Pancreas (tissue), 10 donors: ENCODE measurements at regions not wholly inside any gene's neighbourhood (a gene's known extent, or its start where the extent isn't known, plus 50 kb on each side); places are given as distances from the start of the nearest gene placed in this dataset.

Source experiments
- ATAC-seq, 4 donors: fragments of 200-7000 bp; cut with Tn5 transposase; one replicate each; pipeline versions ENCODE4 v1.8.0 to v1.9.1; 2020; ENCODE audit warnings: mild to moderate bottlenecking in 4 of 4, moderate library complexity in 4 of 4
- DNase-seq, 6 donors: peaks; one replicate each; pipeline ENCODE4 v3.0.0-alpha.2; 2020
- FAIRE-seq: peaks from 2 replicates; lab custom pipeline; 2012; peaks lifted over from hg19 to GRCh38; lab: Jason Lieb, UNC
- H3K27ac ChIP-seq, 4 donors: fragments of 200-600 bp; sonication (generic); 1 replicate in 3 of 4; 2 replicates in 1 of 4; pipeline versions ENCODE4 v1.5.0 to v1.8.0; 2020
- H3K27me3 ChIP-seq, 4 donors: fragments of 200-600 bp; one replicate each; pipeline ENCODE4 v1.8.0; 2021
- H3K36me3 ChIP-seq, 3 donors: fragments of 200-600 bp; sonication (generic) in 1 of 3; one replicate each; pipeline versions ENCODE4 v1.5.0 to v1.8.0; 2020 to 2021
- H3K4me1 ChIP-seq, 3 donors: fragments of 200-600 bp; one replicate each; pipeline ENCODE4 v1.8.0; 2021
- H3K4me3 ChIP-seq, 4 donors: fragments of 200-600 bp; sonication (generic) in 2 of 4; one replicate each; pipeline versions ENCODE4 v1.5.0 to v1.8.0; 2020 to 2021
- H3K9me3 ChIP-seq, 4 donors: fragments of 200-600 bp; one replicate each; pipeline ENCODE4 v1.8.0; 2021
- WGBS, 2 donors: extraction: QIAGEN DNeasy Blood & Tissue Kit; methylation state at CpG; one replicate each; pipeline ENCODE4 v1.1.7; 2013; 5-methylcytosine and 5-hydroxymethylcytosine counted together
- intact Hi-C, 3 donors: fragments of 100-400 bp; cut with DNase I; formaldehyde crosslinking; loops; one replicate each; pipeline versions ENCODE4 v1.11.1 to v1.14.2; 2022
- TF ChIP-seq, protein P1 (sequence below), 4 donors: fragments of 200-600 bp; sonication (generic) in 3 of 4; IDR thresholded peaks; one replicate each; pipeline versions ENCODE4 v1.5.0 to v1.8.0; 2021; ENCODE audit warnings: antibody characterized with exemption in 4 of 4
- donor health status: healthy with polysubstance abuse.
- donor health status: DM: no; HTN: no; CAD: no; lungs with moderate emphysema.
- donor health status: DM: no; HTN: no; CAD: no.
- donor health status: control.
- donor health status: control.
- donor health status: Bipolar disorder and iron deficiency.
- donor health status: DM: yes; HTN: yes; CAD: no.
- donor health status: DM: no; HTN: no; CAD: no.
- donor health status: DM: no; HTN: no; CAD: no.
- donor health status: DM: yes; HTN: yes; CAD: no.

DNA sequence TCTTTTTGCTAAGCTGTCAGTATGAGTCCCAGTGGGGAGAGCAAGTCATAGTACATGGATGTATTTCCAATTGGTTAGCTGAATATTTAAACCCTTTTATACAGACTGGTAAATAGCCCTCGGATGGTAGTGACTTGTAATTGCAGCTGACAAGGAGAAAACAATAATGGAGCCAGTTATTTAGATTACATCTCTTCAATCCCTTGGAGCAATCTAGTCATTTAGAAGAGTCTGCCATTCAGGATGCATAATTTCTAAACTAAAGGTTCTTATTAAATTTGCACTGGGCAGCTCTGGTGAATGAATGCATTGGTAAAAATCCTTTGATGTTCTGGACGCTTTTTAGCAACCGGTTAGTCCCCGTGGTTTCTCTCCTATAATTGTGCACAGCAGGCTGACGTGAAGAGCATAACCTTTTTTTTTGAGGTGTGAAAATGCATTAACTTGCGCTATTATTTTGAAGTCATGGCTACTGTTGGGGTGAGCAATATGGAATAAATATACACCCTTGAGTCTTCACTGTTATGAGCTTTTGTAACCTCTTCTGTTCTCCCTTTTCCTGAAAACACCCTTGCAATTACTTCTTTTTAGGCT lies 158.6 kb upstream of the CD180 start:
- WGBS, 2 donors: 72 to 81% methylated on average over 6 of the region's 6 CpGs
- Histone ChIP-seq H3K36me3 (no peaks in the 10 kb centered on the region), H3K27me3 (no peaks in the 10 kb centered on the region), H3K9me3 (no peaks in the 10 kb centered on the region), H3K4me3 (no peak overlapping the region), H3K27ac (no peak overlapping the region), H3K4me1 (peaks cover 0 to 4% (median 0%) of the 10 kb centered on the region in 3 donors)
- no peak for DNase-seq
- no peak for FAIRE-seq
- intact Hi-C loops: no loop called here
- no peak for ATAC-seq
- TF ChIP-seq, protein P1, sequence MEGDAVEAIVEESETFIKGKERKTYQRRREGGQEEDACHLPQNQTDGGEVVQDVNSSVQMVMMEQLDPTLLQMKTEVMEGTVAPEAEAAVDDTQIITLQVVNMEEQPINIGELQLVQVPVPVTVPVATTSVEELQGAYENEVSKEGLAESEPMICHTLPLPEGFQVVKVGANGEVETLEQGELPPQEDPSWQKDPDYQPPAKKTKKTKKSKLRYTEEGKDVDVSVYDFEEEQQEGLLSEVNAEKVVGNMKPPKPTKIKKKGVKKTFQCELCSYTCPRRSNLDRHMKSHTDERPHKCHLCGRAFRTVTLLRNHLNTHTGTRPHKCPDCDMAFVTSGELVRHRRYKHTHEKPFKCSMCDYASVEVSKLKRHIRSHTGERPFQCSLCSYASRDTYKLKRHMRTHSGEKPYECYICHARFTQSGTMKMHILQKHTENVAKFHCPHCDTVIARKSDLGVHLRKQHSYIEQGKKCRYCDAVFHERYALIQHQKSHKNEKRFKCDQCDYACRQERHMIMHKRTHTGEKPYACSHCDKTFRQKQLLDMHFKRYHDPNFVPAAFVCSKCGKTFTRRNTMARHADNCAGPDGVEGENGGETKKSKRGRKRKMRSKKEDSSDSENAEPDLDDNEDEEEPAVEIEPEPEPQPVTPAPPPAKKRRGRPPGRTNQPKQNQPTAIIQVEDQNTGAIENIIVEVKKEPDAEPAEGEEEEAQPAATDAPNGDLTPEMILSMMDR (IDR thresholded peaks at IDR 0.05): no peak

DNA sequence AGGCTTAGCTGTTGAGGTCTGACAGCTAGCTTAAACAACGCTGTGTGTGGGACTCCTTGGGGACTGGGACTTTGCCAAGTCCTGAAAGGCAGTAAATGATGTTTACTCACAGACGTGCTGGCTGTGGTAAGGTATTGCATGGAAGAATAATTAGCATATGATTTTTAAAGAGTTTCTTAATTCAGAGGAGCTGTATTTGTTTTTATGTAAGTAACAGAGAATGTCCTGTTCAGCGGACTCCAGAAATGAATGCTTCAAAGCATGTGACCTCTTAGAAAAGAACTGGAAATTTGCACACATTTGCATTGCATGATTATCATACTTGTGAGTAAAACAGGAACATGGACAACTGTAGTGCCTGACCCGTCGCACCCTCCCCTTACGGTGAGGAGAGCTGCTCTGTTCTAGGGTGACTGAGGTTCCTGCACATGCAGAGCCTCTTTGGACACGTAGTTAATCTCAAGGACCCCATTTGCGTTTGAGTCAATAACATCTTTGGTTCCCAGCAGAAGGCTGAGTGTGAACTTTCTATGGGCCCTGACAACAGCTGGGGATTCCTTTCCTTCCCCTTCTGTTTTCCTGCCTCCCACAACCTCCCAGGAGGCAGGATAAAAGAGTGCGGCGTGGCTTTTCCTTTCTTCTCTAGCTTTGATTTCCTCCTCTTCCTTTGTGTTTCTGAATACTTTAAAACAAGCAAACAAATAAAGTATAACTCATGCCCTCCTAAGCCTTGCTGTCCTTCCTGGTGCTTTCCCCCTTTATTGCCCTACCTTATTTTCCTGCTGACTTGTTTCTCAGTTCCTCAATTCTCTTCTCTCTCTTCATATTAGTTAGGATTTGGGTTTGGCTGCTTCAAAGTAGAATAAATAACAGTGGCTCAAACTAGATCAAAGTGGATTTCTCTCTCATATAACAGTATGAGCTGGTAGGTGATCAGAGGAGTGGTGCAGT lies 157.2 kb upstream of the CD180 start:
- 33 to 35% methylated on average over 10 of the region's 10 CpGs for WGBS, 2 donors
- intact Hi-C loops: no loop called here
- H3K36me3 ChIP-seq: no peaks in the 10 kb centered on the region
- peaks cover 0 to 4% (median 0%) of the 10 kb centered on the region in 3 donors for H3K4me1 ChIP-seq
- ATAC-seq (peak in 3 of 4 donors; percentile 70 to 79 (median 79)), FAIRE-seq (no peak), DNase-seq (peak in 1 of 6 donors; percentile 28)
- no peak overlapping the region for H3K27ac ChIP-seq
- H3K27me3 ChIP-seq: no peaks in the 10 kb centered on the region
- H3K4me3 ChIP-seq: no peak overlapping the region
- H3K9me3 ChIP-seq: no peaks in the 10 kb centered on the region
- TF ChIP-seq, protein P1 (IDR thresholded peaks at IDR 0.05): no peak

DNA sequence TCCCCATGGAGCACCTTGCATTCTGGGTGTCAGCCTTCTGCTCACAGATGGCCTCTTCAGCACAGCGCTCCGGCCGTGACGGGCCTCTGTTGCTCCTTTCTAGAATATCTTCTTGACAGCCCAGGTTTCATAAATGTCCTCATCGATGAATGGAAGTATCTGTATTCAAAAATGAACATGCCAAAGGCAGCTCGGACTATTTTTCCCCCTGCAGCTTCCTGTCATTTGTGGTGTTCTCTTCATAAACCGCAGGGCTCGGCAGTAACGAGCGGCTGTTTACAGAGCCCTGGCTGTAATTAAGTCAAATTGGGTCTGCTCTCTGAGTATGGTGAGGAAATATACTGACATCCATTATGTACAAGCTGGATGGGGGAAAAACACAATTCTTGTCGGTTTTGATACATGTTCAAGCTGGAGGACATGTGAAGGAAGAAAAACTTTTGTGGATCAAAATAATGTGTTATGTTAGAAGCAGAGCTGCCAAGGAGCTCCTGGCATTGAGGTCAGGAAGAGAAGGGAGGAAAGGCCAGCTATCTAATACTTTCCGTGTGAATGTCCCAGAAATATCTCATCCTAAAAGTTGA lies 154.1 kb upstream of the CD180 start:
- ATAC-seq (peak in 1 of 4 donors; percentile 30), FAIRE-seq (no peak), DNase-seq (no peak)
- peaks cover 0 to 4% (median 0%) of the 10 kb centered on the region in 3 donors for H3K4me1 ChIP-seq
- H3K36me3 ChIP-seq: no peaks in the 10 kb centered on the region
- H3K27me3 ChIP-seq: no peaks in the 10 kb centered on the region
- H3K4me3 ChIP-seq: no peak overlapping the region
- WGBS, 2 donors: 74 to 80% methylated on average over 12 of the region's 12 CpGs
- TF ChIP-seq, protein P1 (IDR thresholded peaks at IDR 0.05): no peak
- intact Hi-C loops: no loop called here
- H3K9me3 ChIP-seq: no peaks in the 10 kb centered on the region
- no peak overlapping the region for H3K27ac ChIP-seq

DNA sequence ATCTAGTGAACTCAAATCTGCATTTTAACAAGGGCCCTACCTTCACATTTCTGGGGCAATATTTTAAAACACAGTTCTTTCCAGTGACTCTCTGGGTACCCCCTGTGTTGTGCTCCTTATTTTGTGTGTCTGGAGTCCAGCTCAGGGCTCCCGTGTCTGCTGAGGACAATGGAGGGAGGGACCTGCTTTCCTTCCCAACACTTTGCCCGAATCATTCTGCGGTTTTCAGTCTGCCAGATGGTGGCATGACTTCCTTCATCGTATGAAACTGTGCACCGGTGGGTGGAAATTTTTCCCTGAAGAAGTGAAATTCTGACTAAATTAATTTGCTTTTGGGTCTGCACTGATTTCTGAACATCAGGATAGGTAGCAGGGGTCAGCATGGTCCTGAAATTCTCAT lies 153.6 kb upstream of the CD180 start:
- no peak overlapping the region for H3K4me3 ChIP-seq
- no peak overlapping the region for H3K27ac ChIP-seq
- DNase-seq (no peak), ATAC-seq (peak in 1 of 4 donors; percentile 18), FAIRE-seq (no peak)
- TF ChIP-seq, protein P1 (IDR thresholded peaks at IDR 0.05): no peak
- no peaks in the 10 kb centered on the region for H3K9me3 ChIP-seq
- no peaks in the 10 kb centered on the region for H3K27me3 ChIP-seq
- intact Hi-C loops: no loop called here
- H3K4me1 ChIP-seq: peaks cover 0 to 4% (median 0%) of the 10 kb centered on the region in 3 donors
- no peaks in the 10 kb centered on the region for H3K36me3 ChIP-seq
- 77 to 79% methylated on average over 5 of the region's 5 CpGs for whole genome bisulfite sequencing, 2 donors
